OCI-LY7 (cell line): ENCODE measurements at regions not wholly inside any gene's neighbourhood (a gene's known extent, or its start where the extent isn't known, plus 50 kb on each side); places are given as distances from the start of the nearest gene placed in this dataset.

Experiments used
- BruUV-seq: library from RNA; stranded (reverse); fragments of 400-500 nt; replicated peaks from 2 replicates; lab custom pipeline; 2021; lab: Mats Ljungman, UMichigan
- CTCF ChIA-PET: fragments of 300-600 bp; sonication (Branson Sonifier 250); formaldehyde crosslinking; loops from one replicate; lab custom pipeline; 2022; ENCODE audit warnings: antibody characterized with exemption; ENCODE audit not compliant: unreplicated experiment; lab: Charles Lee
- POLR2A ChIA-PET: fragments of 300-600 bp; sonication (Branson Sonifier 250); formaldehyde crosslinking; loops from one replicate; lab custom pipeline; 2022; ENCODE audit warnings: antibody characterized with exemption; lab: Charles Lee
- DNase-seq: peaks from one replicate; pipeline ENCODE4 v3.0.0-alpha.2; 2015; ENCODE audit warnings: low spot score
- H2AFZ ChIP-seq: fragments of 200-600 bp; sonication (generic), shearing (Covaris generic); 2 replicates; pipeline ENCODE4 v1.6.1; 2014; ENCODE audit warnings: mild to moderate bottlenecking, antibody characterized with exemption, low read length, moderate library complexity
- H3K27ac ChIP-seq: fragments of 200-600 bp; sonication (generic); 2 replicates; pipeline ENCODE4 v1.5.1; 2014; ENCODE audit warnings: mixed run types, low read depth, mild to moderate bottlenecking, moderate library complexity, low read length, inconsistent platforms; ENCODE audit not compliant: poor library complexity, severe bottlenecking
- H3K36me3 ChIP-seq: fragments of 200-600 bp; sonication (generic); 2 replicates; pipeline ENCODE4 v1.6.1; 2014; ENCODE audit warnings: mild to moderate bottlenecking, antibody characterized with exemption, low read length, moderate library complexity, mixed read lengths; ENCODE audit not compliant: insufficient read depth
- H3K4me1 ChIP-seq: fragments of 200-600 bp; sonication (generic); 2 replicates; pipeline ENCODE4 v1.5.1; 2014; ENCODE audit warnings: mild to moderate bottlenecking, low read length; ENCODE audit not compliant: insufficient read depth, poor library complexity, severe bottlenecking
- H3K4me2 ChIP-seq: fragments of 200-600 bp; sonication (generic); 2 replicates; pipeline ENCODE4 v1.6.1; 2014; ENCODE audit warnings: mild to moderate bottlenecking, low read length
- H3K4me3 ChIP-seq: fragments of 200-600 bp; sonication (generic); 2 replicates; pipeline ENCODE4 v1.5.1; 2014; ENCODE audit warnings: mild to moderate bottlenecking, low read depth, low read length; ENCODE audit not compliant: poor library complexity, severe bottlenecking
- H3K79me2 ChIP-seq: fragments of 200-600 bp; sonication (generic); 2 replicates; pipeline ENCODE4 v1.6.1; 2016; ENCODE audit warnings: low read depth, mild to moderate bottlenecking, low read length, moderate library complexity, mixed read lengths; ENCODE audit not compliant: insufficient read depth
- H3K9me2 ChIP-seq: fragments of 200-600 bp; sonication (generic); 2 replicates; pipeline ENCODE4 v1.6.1; 2016; ENCODE audit warnings: mild to moderate bottlenecking, low read length, mixed read lengths; ENCODE audit not compliant: insufficient read depth
- H3K9me3 ChIP-seq: fragments of 200-600 bp; sonication (generic); 2 replicates; pipeline ENCODE4 v1.6.1; 2014; ENCODE audit warnings: mild to moderate bottlenecking, mixed run types, low read length, mixed read lengths
- H4K20me1 ChIP-seq: fragments of 200-600 bp; sonication (generic); 2 replicates; pipeline ENCODE4 v1.6.1; 2014; ENCODE audit warnings: mild to moderate bottlenecking, antibody characterized with exemption, low read length, moderate library complexity, mixed read lengths; ENCODE audit not compliant: insufficient read depth
- EZH2phosphoT487 ChIP-seq: fragments of 200-600 bp; sonication (generic); IDR thresholded peaks from 2 replicates; pipeline ENCODE4 v1.6.1; 2018; ENCODE audit warnings: low read depth, borderline replicate concordance, mild to moderate bottlenecking, mixed run types, antibody characterized with exemption, low read length, moderate library complexity, mixed read lengths
- intact Hi-C: fragments of 100-400 bp; cut with micrococcal nuclease; formaldehyde crosslinking; loops from one replicate; pipeline ENCODE4 v1.10.0; 2022; ENCODE audit not compliant: unreplicated experiment
- TF ChIP-seq, protein P1 (sequence below): fragments of 200-600 bp; sonication (generic); conservative IDR thresholded peaks from 2 replicates; pipeline ENCODE4 v1.5.1; 2014; ENCODE audit warnings: mild to moderate bottlenecking, antibody characterized with exemption, low read length, moderate library complexity, mixed read lengths

DNA sequence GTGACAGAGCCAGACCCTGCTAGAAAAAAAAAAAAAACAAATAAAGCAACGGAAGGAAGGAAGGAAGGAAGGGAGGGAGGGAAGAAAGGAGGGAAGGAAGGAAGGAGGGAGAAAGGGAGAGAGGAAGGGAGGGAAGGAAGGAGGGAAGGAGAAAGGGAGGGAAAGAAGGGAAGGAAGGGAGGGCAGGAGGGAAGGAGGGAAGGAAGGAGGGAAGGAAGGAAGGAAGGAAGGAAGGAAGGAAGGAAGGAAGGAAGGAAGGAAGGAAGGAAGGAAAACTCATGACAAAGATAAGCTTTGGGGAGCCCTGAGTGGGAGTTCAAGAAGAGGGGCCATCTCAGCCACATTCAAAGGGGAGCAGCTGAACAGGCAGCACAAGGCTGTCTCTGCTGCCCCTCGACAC lies 124.7 kb upstream of the MGMT start:
- POLR2A ChIA-PET: interaction anchor here (0.7 kb wide), 1 partner anchor 286 kb away, joined by 3 read pairs; no protein-coding TSS in a partner anchor
- H3K4me3 ChIP-seq: no peak overlapping the region
- no TSS peak for BruUV-seq

GRCh38 chr10:129343141-129343540 lies 123.9 kb upstream of the MGMT start:
- no peak overlapping the region for H2AFZ ChIP-seq
- no peaks in the 10 kb centered on the region for H4K20me1 ChIP-seq
- H3K79me2 ChIP-seq: no peaks in the 10 kb centered on the region
- POLR2A ChIA-PET: no interaction called here
- H3K9me2 ChIP-seq: no peaks in the 10 kb centered on the region
- TF ChIP-seq EZH2phosphoT487: no peak
- TF ChIP-seq, protein P1, sequence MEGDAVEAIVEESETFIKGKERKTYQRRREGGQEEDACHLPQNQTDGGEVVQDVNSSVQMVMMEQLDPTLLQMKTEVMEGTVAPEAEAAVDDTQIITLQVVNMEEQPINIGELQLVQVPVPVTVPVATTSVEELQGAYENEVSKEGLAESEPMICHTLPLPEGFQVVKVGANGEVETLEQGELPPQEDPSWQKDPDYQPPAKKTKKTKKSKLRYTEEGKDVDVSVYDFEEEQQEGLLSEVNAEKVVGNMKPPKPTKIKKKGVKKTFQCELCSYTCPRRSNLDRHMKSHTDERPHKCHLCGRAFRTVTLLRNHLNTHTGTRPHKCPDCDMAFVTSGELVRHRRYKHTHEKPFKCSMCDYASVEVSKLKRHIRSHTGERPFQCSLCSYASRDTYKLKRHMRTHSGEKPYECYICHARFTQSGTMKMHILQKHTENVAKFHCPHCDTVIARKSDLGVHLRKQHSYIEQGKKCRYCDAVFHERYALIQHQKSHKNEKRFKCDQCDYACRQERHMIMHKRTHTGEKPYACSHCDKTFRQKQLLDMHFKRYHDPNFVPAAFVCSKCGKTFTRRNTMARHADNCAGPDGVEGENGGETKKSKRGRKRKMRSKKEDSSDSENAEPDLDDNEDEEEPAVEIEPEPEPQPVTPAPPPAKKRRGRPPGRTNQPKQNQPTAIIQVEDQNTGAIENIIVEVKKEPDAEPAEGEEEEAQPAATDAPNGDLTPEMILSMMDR: no peak
- H3K27ac ChIP-seq: no peak overlapping the region
- no peaks in the 10 kb centered on the region for H3K9me3 ChIP-seq
- no peak for DNase-seq
- H3K4me2 ChIP-seq: no peak overlapping the region
- H3K4me1 ChIP-seq: no peaks in the 10 kb centered on the region
- no peaks in the 10 kb centered on the region for H3K36me3 ChIP-seq
- CTCF ChIA-PET: no interaction called here
- BruUV-seq: no TSS peak
- H3K4me3 ChIP-seq: no peak overlapping the region
- intact Hi-C loops: no loop called here

More for the DNA sequence above, 124.7 kb upstream of the MGMT start:
- Histone ChIP-seq H3K36me3 (no peaks in the 10 kb centered on the region), H3K4me2 (no peak overlapping the region), H4K20me1 (no peaks in the 10 kb centered on the region), H3K4me1 (no peaks in the 10 kb centered on the region), H3K27ac (no peak overlapping the region), H3K9me2 (no peaks in the 10 kb centered on the region), H2AFZ (no peak overlapping the region), H3K9me3 (no peaks in the 10 kb centered on the region), H3K79me2 (no peaks in the 10 kb centered on the region)
- CTCF ChIA-PET: no interaction called here
- intact Hi-C loops: no loop called here
- DNase-seq: no peak
- TF ChIP-seq, protein P1: no peak
- TF ChIP-seq EZH2phosphoT487: no peak

DNA sequence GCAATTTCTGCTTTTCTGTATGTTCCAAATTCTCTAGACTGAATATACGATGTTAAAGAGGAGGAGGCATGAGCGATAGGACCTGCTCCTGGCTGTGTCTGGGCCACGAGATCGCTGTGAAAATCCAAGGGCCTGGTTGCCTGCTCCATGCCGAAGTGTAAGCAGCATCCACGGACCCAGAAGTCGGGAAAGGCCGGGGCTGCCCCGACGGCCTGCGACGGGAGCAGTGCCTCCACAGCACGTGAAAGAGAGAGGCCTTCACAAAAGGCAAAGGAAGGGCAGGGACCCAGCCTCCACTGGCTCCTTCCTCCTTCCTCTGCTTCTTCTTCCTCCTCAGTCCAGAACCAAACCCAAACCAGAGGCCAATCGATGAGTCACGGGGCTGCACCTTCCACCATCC lies 122.9 kb upstream of the MGMT start:
- POLR2A ChIA-PET: no interaction called here
- no peak for DNase-seq
- Histone ChIP-seq H3K79me2 (no peaks in the 10 kb centered on the region), H3K9me3 (no peaks in the 10 kb centered on the region), H4K20me1 (no peaks in the 10 kb centered on the region), H3K4me1 (no peaks in the 10 kb centered on the region), H3K36me3 (no peaks in the 10 kb centered on the region), H3K9me2 (no peaks in the 10 kb centered on the region), H3K4me3 (no peak overlapping the region), H3K4me2 (no peak overlapping the region), H3K27ac (no peak overlapping the region), H2AFZ (no peak overlapping the region)
- TF ChIP-seq, protein P1: no peak
- TF ChIP-seq EZH2phosphoT487: no peak
- CTCF ChIA-PET: no interaction called here
- BruUV-seq: no TSS peak
- intact Hi-C loops: no loop called here
